HCT116 (cell line): ENCODE measurements at regions not wholly inside any gene's neighbourhood (a gene's known extent, or its start where the extent isn't known, plus 50 kb on each side); places are given as distances from the start of the nearest gene placed in this dataset.

ENCODE experiments used
- ATAC-seq: fragments of 200-7000 bp; cut with Tn5 transposase; 2 replicates; pipeline ENCODE4 v1.9.1; 2020; ENCODE audit warnings: mild to moderate bottlenecking, moderate library complexity
- BruUV-seq: library from RNA; stranded (reverse); fragments of 400-500 nt; replicated peaks from 2 replicates; lab custom pipeline; 2021; lab: Mats Ljungman, UMichigan
- CTCF ChIA-PET: fragments of 300-600 bp; sonication (Branson Sonifier 250); formaldehyde crosslinking; loops from one replicate; lab custom pipeline; 2021; ENCODE audit warnings: antibody characterized with exemption; lab: Charles Lee
- POLR2A ChIA-PET: fragments of 300-600, 350-600 bp; sonication (Branson Sonifier 250); formaldehyde crosslinking; loops from one replicate; lab custom pipeline; 2021; ENCODE audit warnings: antibody characterized with exemption; lab: Charles Lee
- RAD21 ChIA-PET, 2 experiments: fragments of 300-600 bp; sonication (Branson Sonifier 250); formaldehyde crosslinking; loops; one replicate each; lab custom pipeline; 2023; ENCODE audit warnings: low total read pairs in 2 of 2; ENCODE audit not compliant: uncharacterized antibody in 2 of 2, unreplicated experiment in 2 of 2, low non-redundant PET in 1 of 2; lab: Charles Lee
- DNase-seq: peaks from one replicate; pipeline ENCODE4 v3.0.0-alpha.2; 2010; ENCODE audit warnings: low read depth, low spot score
- H2AFZ ChIP-seq: fragments of 200-600 bp; shearing (Covaris generic), sonication (generic); 2 replicates; pipeline ENCODE4 v1.6.1; 2017; ENCODE audit warnings: low read depth, mixed run types, mixed read lengths, antibody characterized with exemption, low read length; ENCODE audit not compliant: poor library complexity, severe bottlenecking
- H3K27ac ChIP-seq: 2 replicates; pipeline ENCODE4 v1.5.1; 2012; ENCODE audit warnings: low read depth, low read length
- H3K27me3 ChIP-seq: fragments of 200-600 bp; sonication (generic); 2 replicates; pipeline ENCODE4 v1.6.1; 2016; ENCODE audit warnings: mixed run types, low read length, mixed read lengths; ENCODE audit not compliant: insufficient read depth
- H3K36me3 ChIP-seq, 2 experiments: fragments of 200-500 bp in 1 of 2; fragments of 200-600 bp in 1 of 2; sonication (Bioruptor generic) in 1 of 2; sonication (generic) in 1 of 2; 2 replicates each; pipeline versions ENCODE4 v1.5.1 to v1.6.1; 2014 to 2016; ENCODE audit warnings: low read length in 2 of 2, inconsistent platforms in 1 of 2, mixed read lengths in 1 of 2, mixed run types in 1 of 2; ENCODE audit not compliant: insufficient read depth in 2 of 2, control insufficient read depth in 1 of 2
- H3K4me1 ChIP-seq, 2 experiments: fragments of 200-600 bp in 1 of 2; sonication (generic) in 1 of 2; 2 replicates each; pipeline versions ENCODE4 v1.5.1 to v1.6.1; 2012 to 2017; ENCODE audit warnings: low read length in 2 of 2, inconsistent platforms in 1 of 2, mild to moderate bottlenecking in 1 of 2, mixed read lengths in 1 of 2, mixed run types in 1 of 2, moderate library complexity in 1 of 2; ENCODE audit not compliant: insufficient read depth in 2 of 2, control insufficient read depth in 1 of 2
- H3K4me2 ChIP-seq: fragments of 200-600 bp; sonication (generic); 2 replicates; pipeline ENCODE4 v1.6.1; 2017; ENCODE audit warnings: mixed run types, low read length, mixed read lengths
- H3K4me3 ChIP-seq, 2 experiments: fragments of 200-600 bp in 1 of 2; sonication (generic) in 1 of 2; replicated peaks in 1 of 2; 2 replicates each; pipeline ENCODE4 v1.5.1; 2011 to 2016; ENCODE audit warnings: low read length in 2 of 2, control low read depth in 1 of 2, low read depth in 1 of 2, mild to moderate bottlenecking in 1 of 2, mixed read lengths in 1 of 2, mixed run types in 1 of 2
- H3K79me2 ChIP-seq: fragments of 200-600 bp; sonication (generic); 2 replicates; pipeline ENCODE4 v1.6.1; 2017; ENCODE audit warnings: mild to moderate bottlenecking, mixed run types, low read length, moderate library complexity, mixed read lengths; ENCODE audit not compliant: insufficient read depth
- H3K9ac ChIP-seq: fragments of 200-600 bp; sonication (generic); 2 replicates; pipeline ENCODE4 v1.6.1; 2016; ENCODE audit warnings: low read length, mixed read lengths
- H3K9me2 ChIP-seq: fragments of 200-600 bp; sonication (generic), shearing (Covaris generic); 2 replicates; pipeline ENCODE4 v1.6.1; 2017; ENCODE audit warnings: mixed run types, mild to moderate bottlenecking, moderate library complexity; ENCODE audit not compliant: insufficient read depth
- H3K9me3 ChIP-seq, 2 experiments: fragments of 200-500 bp in 1 of 2; fragments of 200-600 bp in 1 of 2; sonication (Bioruptor generic) in 1 of 2; sonication (generic) in 1 of 2; 2 replicates each; pipeline ENCODE4 v1.6.1; 2014 to 2017; ENCODE audit warnings: low read length in 2 of 2, mixed read lengths in 2 of 2, inconsistent platforms in 1 of 2, low read depth in 1 of 2, mild to moderate bottlenecking in 1 of 2, mixed run types in 1 of 2, moderate library complexity in 1 of 2; ENCODE audit not compliant: control insufficient read depth in 1 of 2, insufficient read depth in 1 of 2
- H4K20me1 ChIP-seq: fragments of 200-600 bp; sonication (generic), shearing (Covaris generic); 2 replicates; pipeline ENCODE4 v1.6.1; 2017; ENCODE audit warnings: mixed run types, mild to moderate bottlenecking, moderate library complexity; ENCODE audit not compliant: insufficient read depth
- ATF3 ChIP-seq: IDR thresholded peaks from 2 replicates; pipeline ENCODE4 v1.6.1; 2012
- CBX3 ChIP-seq: IDR thresholded peaks from 2 replicates; pipeline ENCODE4 v1.6.1; 2012; ENCODE audit warnings: low read depth
- CTCF ChIP-seq, 3 experiments: fragments of 200-600 bp in 1 of 3; sonication (generic) in 1 of 3; IDR thresholded peaks in 2 of 3; conservative IDR thresholded peaks in 1 of 3; 2 replicates each; pipeline ENCODE4 v1.5.1; 2012 to 2017; ENCODE audit warnings: low read depth in 2 of 3, low read length in 2 of 3, antibody characterized with exemption in 1 of 3, borderline replicate concordance in 1 of 3, control low read depth in 1 of 3, mild to moderate bottlenecking in 1 of 3, mixed read lengths in 1 of 3, mixed run types in 1 of 3, moderate library complexity in 1 of 3; ENCODE audit not compliant: insufficient read depth in 1 of 3
- JUND ChIP-seq: IDR thresholded peaks from 2 replicates; pipeline ENCODE4 v1.6.1; 2012
- MAX ChIP-seq: IDR thresholded peaks from 2 replicates; pipeline ENCODE4 v1.6.1; 2012
- POLR2AphosphoS5 ChIP-seq: IDR thresholded peaks from 2 replicates; pipeline ENCODE4 v1.6.1; 2011; ENCODE audit warnings: mild to moderate bottlenecking, low read depth, low read length, moderate library complexity
- REST ChIP-seq: IDR thresholded peaks from 2 replicates; pipeline ENCODE4 v1.6.1; 2012; ENCODE audit warnings: low read depth
- SIN3A ChIP-seq: IDR thresholded peaks from 2 replicates; pipeline ENCODE4 v1.6.1; 2012; ENCODE audit warnings: low read depth
- SRF ChIP-seq: IDR thresholded peaks from 2 replicates; pipeline ENCODE4 v1.6.1; 2012; ENCODE audit warnings: low read depth
- TCF7L2 ChIP-seq: IDR thresholded peaks from 2 replicates; pipeline ENCODE4 v1.7.0; 2011; ENCODE audit warnings: borderline replicate concordance, inconsistent platforms; ENCODE audit not compliant: insufficient read depth, insufficient read length; ENCODE audit errors: extremely low read depth
- intact Hi-C: fragments of 100-400 bp; cut with micrococcal nuclease; formaldehyde crosslinking; loops from 2 replicates; pipeline ENCODE4 v1.10.0; 2022

GRCh38 chr14:29442696-29443095 lies 485.0 kb downstream of the PRKD1 start:
- POLR2A ChIA-PET: no interaction called here
- Histone ChIP-seq H3K27ac (no peak overlapping the region), H4K20me1 (no peaks in the 10 kb centered on the region), H3K9ac (no peak overlapping the region), H3K9me2 (no peaks in the 10 kb centered on the region), H3K36me3 (no peaks in the 10 kb centered on the region), H2AFZ (no peak overlapping the region), H3K79me2 (no peaks in the 10 kb centered on the region), H3K27me3 (no peaks in the 10 kb centered on the region), H3K4me3 (no peak overlapping the region), H3K9me3 (peaks cover 15 to 25% of the 10 kb centered on the region in 2 experiments; a peak in 2 of 4 replicates), H3K4me2 (no peak overlapping the region), H3K4me1 (no peaks in the 10 kb centered on the region)
- CTCF ChIA-PET: no interaction called here
- no peak for DNase-seq
- no TSS peak for BruUV-seq
- no peak for TF ChIP-seq CBX3
- TF ChIP-seq TCF7L2: no peak
- TF ChIP-seq JUND: no peak
- no peak for TF ChIP-seq SIN3A
- TF ChIP-seq POLR2AphosphoS5: no peak
- TF ChIP-seq MAX: no peak
- no peak for TF ChIP-seq REST
- no peak for TF ChIP-seq CTCF (IDR thresholded peaks at IDR 0.05 in 2 of 3, conservative IDR thresholded peaks at IDR 0.05 in 1 of 3; ENCODE audit: borderline replicate concordance in 1 of 3, insufficient read depth in 1 of 3, low read depth in 2 of 3, low read length in 2 of 3)
- TF ChIP-seq ATF3: no peak
- TF ChIP-seq SRF: no peak
- intact Hi-C loops: no loop called here
- RAD21 ChIA-PET: no interaction called here
- no peak for ATAC-seq
